Peyer's patch (tissue), 4 donors: ENCODE measurements at regions not wholly inside any gene's neighbourhood (a gene's known extent, or its start where the extent isn't known, plus 50 kb on each side); places are given as distances from the start of the nearest gene placed in this dataset.

ENCODE experiments used
- DNase-seq, 3 donors: peaks; one replicate each; pipeline ENCODE4 v3.0.0-alpha.2; 2017 to 2019
- H3K27ac ChIP-seq, 4 donors: fragments of 200-600 bp; sonication (generic); one replicate each; pipeline ENCODE4 v1.5.1; 2016 to 2019
- H3K27me3 ChIP-seq, 2 donors: fragments of 200-600 bp; sonication (generic); one replicate each; pipeline ENCODE4 v1.5.1; 2019
- H3K36me3 ChIP-seq, 3 donors: fragments of 200-600 bp; sonication (generic); one replicate each; pipeline ENCODE4 v1.5.1; 2016 to 2019
- H3K4me1 ChIP-seq, 4 donors: fragments of 200-600 bp; sonication (generic); one replicate each; pipeline ENCODE4 v1.5.1; 2016 to 2019
- H3K4me3 ChIP-seq, 4 donors: fragments of 200-600 bp; sonication (generic); 1 replicate in 3 of 4; 2 replicates in 1 of 4; pipeline ENCODE4 v1.5.1; 2016 to 2019; ENCODE audit warnings: mild to moderate bottlenecking in 1 of 4
- H3K9me3 ChIP-seq, 4 donors: fragments of 200-600 bp; sonication (generic); one replicate each; pipeline ENCODE4 v1.5.1; 2016 to 2019; ENCODE audit warnings: mild to moderate bottlenecking in 1 of 4
- CTCF ChIP-seq, 6 experiments: fragments of 450-650 bp in 4 of 6; fragments of 200-600 bp in 2 of 6; sonication (generic) in 1 of 6; IDR thresholded peaks; one replicate each; pipeline ENCODE4 v1.5.1; 2017 to 2019; ENCODE audit warnings: antibody characterized with exemption in 6 of 6, mild to moderate bottlenecking in 3 of 6, moderate library complexity in 1 of 6
- POLR2A ChIP-seq, 2 donors: fragments of 450-650 bp; IDR thresholded peaks; one replicate each; pipeline ENCODE4 v1.5.1; 2017; ENCODE audit warnings: antibody characterized with exemption in 2 of 2, mild to moderate bottlenecking in 2 of 2, moderate library complexity in 2 of 2

DNA sequence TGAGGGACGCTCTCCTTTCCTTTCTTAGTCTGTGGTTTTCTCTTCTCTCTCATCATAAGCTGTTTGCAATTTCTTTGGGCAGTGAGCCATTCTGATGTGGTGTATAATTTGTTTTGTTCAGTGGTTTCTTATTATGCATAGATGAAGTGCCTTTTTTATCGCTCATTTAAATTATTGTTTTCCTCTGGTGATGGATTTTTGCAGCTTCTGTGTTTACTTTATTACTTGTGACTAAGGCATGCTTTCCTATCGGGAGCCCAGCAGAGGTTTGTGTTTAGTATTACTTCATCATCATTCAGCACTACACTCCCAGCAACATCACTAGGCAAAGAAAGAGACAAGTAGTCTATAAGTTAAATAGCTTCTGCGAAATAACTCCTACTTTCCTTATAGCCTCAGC lies 586.6 kb upstream of the NOVA1 start:
- Histone ChIP-seq H3K27ac (no peak overlapping the region), H3K4me3 (no peak overlapping the region), H3K36me3 (no peaks in the 10 kb centered on the region), H3K9me3 (no peaks in the 10 kb centered on the region), H3K4me1 (no peaks in the 10 kb centered on the region), H3K27me3 (no peaks in the 10 kb centered on the region)
- TF ChIP-seq CTCF (IDR thresholded peaks at IDR 0.05), result no peak
- TF ChIP-seq POLR2A (IDR thresholded peaks at IDR 0.05), result no peak
- DNase-seq, result no peak

DNA sequence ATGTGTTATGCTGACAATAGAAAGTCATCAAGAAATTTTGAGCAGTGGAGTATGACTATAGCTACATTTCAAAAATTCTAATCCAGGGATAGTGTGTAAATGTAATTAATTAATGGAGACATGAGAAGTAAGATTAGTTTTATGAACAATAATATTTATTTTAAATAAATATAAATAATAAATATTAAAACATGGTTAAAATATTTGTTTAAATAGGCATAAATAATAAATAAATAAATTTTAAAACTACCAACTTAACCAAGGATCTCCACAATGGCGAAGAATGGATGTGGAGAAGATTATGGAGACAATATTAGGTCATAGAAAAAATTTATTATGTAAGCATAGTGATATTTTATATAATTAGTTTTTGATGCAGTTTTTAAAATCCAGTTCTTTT lies 588.2 kb upstream of the NOVA1 start:
- no peaks in the 10 kb centered on the region for H3K27me3 ChIP-seq
- no peak for TF ChIP-seq CTCF (IDR thresholded peaks at IDR 0.05)
- TF ChIP-seq POLR2A (IDR thresholded peaks at IDR 0.05), result no peak
- DNase-seq, result no peak
- no peak overlapping the region for H3K4me3 ChIP-seq
- no peaks in the 10 kb centered on the region for H3K36me3 ChIP-seq
- H3K4me1 ChIP-seq, result no peaks in the 10 kb centered on the region
- H3K27ac ChIP-seq, result no peak overlapping the region
- peaks cover 0 to 3% (median 0%) of the 10 kb centered on the region in 4 donors for H3K9me3 ChIP-seq

- Histone ChIP-seq H3K36me3 (no peaks in the 10 kb centered on the region), H3K4me1 (no peaks in the 10 kb centered on the region), H3K27me3 (no peaks in the 10 kb centered on the region), H3K4me3 (no peak overlapping the region), H3K27ac (no peak overlapping the region), H3K9me3 (peaks cover 0 to 4% (median 0%) of the 10 kb centered on the region in 4 donors)
- TF ChIP-seq POLR2A (IDR thresholded peaks at IDR 0.05) (no peak), CTCF (IDR thresholded peaks at IDR 0.05) (no peak)
- no peak for DNase-seq
These were observed 589.3 kb upstream of the NOVA1 start for GRCh38 chr14:27187136-27187535.

- H3K4me1 ChIP-seq, result no peaks in the 10 kb centered on the region
- TF ChIP-seq POLR2A (IDR thresholded peaks at IDR 0.05), result no peak
- no peak for TF ChIP-seq CTCF (IDR thresholded peaks at IDR 0.05)
- DNase-seq, result no peak
- H3K4me3 ChIP-seq, result no peak overlapping the region
- H3K27ac ChIP-seq, result no peak overlapping the region
- no peaks in the 10 kb centered on the region for H3K27me3 ChIP-seq
- no peaks in the 10 kb centered on the region for H3K36me3 ChIP-seq
- H3K9me3 ChIP-seq, result peaks cover 0 to 4% (median 0%) of the 10 kb centered on the region in 4 donors
These were observed 592.5 kb upstream of the NOVA1 start for GRCh38 chr14:27190296-27190695.

DNA sequence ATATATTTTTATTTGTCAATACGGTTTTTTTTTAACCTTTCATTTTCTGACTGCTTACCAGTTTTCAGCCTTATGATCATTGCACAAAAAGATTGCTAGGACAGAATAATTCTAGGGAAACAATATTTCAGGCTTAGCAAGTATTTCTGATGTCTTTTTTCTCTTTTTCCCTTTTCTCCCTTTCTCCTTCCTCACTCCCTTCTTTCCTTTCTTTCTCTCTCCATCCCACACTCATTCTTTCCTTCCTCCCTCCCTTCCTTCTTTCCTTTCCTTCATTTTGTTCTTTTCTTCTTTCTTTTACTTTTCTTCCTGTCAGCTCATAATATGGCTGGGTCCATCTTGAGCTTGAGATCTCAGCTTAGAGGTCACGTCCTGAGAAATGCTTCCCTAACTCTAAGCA lies 601.4 kb upstream of the NOVA1 start:
- no peak for TF ChIP-seq CTCF (IDR thresholded peaks at IDR 0.05)
- TF ChIP-seq POLR2A (IDR thresholded peaks at IDR 0.05), result no peak
- Histone ChIP-seq H3K4me1 (no peaks in the 10 kb centered on the region), H3K27ac (no peak overlapping the region), H3K4me3 (no peak overlapping the region), H3K9me3 (no peaks in the 10 kb centered on the region), H3K36me3 (no peaks in the 10 kb centered on the region), H3K27me3 (no peaks in the 10 kb centered on the region)
- no peak for DNase-seq

DNA sequence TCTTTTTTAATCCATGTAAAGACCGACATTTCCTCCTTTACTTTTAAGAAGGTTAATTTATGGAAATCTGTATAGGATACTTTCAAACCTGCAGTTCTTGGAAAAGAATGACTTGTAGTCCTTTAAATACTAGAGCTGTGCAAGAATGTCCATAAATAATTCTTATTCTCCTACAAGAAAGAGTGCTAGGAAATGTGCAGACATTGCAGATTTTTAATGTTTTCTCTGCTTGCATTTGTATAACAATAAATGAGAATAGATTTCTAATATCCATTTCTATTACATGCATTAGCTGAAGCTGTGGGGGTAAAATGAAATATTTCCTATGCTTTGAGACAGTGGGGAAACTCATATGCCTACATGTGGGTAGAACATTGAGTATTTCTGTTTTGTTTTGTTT lies 607.2 kb upstream of the NOVA1 start:
- no peak for DNase-seq
- H3K27me3 ChIP-seq, result no peaks in the 10 kb centered on the region
- H3K4me3 ChIP-seq, result no peak overlapping the region
- H3K36me3 ChIP-seq, result no peaks in the 10 kb centered on the region
- TF ChIP-seq POLR2A (IDR thresholded peaks at IDR 0.05), result no peak
- no peak for TF ChIP-seq CTCF (IDR thresholded peaks at IDR 0.05)
- H3K4me1 ChIP-seq, result no peaks in the 10 kb centered on the region
- no peaks in the 10 kb centered on the region for H3K9me3 ChIP-seq
- H3K27ac ChIP-seq, result no peak overlapping the region
